Islet of Langerhans (tissue), 1 donor: ENCODE measurements at regions not wholly inside any gene's neighbourhood (a gene's known extent, or its start where the extent isn't known, plus 50 kb on each side); places are given as distances from the start of the nearest gene placed in this dataset.

ENCODE experiments used
- FAIRE-seq: peaks from one replicate; lab custom pipeline; 2011; peaks lifted over from hg19 to GRCh38; lab: Jason Lieb, UNC

DNA sequence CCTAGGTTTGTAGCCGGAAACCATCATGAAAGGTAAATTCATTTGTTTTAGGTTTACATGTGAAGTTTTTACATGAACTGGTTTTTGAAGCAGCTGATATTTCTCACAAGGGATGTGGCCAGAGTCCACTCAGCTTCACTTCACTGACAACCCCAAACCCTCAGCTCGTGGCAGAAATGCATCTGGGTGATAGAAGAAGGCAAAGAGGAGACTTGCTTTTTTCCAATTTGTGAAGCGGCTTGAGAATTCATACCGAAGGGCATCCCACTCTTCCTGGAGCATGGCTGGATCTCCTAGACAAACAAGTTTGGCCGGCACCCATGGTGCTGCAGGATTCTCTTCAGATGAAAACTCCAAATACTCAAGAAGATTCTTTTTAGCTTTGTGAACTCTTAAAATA, 392.8 kb upstream of the CNR1 start:
- FAIRE-seq: no peak

DNA sequence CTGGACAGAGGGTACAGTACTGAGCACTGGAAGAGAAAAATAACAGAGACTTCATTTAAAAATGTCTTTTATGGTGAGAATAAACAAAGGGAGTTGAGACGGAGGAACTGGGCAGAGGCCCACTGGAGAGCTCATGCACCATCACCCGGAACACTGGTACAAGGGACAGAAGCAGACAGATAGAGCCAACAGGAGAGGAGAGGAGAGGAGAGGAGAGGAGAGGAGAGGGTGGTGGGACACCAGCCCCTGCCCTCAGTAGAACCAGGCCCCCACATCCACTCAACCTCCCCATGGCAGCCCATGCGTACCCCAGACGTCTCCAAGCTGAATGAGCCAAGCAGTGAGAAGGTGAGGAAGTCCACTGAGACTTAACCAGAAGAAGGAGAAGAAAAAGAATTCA, 390.5 kb upstream of the CNR1 start:
- no peak for FAIRE-seq

- no peak for FAIRE-seq
Observed at GRCh38 chr6:88548891-88549505, 382.9 kb upstream of the CNR1 start.

DNA sequence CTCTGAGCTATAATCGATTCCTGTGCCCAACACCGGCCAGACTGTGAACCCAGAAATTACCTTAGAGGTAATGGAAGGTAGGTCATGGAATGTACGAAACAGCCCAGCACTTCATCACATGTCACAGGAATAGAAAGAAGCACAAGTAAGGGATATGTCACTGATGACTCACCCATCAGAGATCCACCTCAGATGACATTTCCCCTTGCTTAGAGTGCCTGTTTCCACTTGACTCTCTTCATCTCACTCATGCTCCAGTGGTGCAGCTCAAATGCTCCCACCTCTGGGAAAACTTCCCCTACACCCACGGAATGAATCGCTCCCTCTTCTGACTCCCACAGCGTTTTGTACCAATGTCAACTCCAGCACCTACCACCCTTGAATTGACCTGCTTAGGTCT, 381.6 kb upstream of the CNR1 start:
- no peak for FAIRE-seq

DNA sequence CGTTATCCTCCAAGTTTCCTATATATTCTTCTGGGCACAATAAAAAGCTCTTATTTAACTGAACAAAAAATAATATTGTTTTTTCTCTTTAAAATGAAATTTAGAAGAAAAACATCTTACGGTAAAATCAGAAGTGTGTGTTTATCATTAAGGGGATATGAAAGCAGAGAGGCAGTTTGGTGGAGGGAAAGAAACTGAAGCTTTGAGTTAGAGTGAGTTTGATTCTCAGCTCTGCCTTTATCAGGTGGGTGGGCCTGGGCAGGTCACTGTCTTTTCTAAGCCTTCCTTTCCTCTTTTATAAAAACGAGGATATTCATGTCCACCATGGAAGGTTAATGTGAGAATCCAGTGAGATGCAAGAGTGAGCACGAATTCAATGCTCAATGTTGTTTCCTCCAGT, 379.8 kb upstream of the CNR1 start:
- FAIRE-seq: no peak

GRCh38 chr6:88544986-88545612, 379.0 kb upstream of the CNR1 start:
- FAIRE-seq: no peak

DNA sequence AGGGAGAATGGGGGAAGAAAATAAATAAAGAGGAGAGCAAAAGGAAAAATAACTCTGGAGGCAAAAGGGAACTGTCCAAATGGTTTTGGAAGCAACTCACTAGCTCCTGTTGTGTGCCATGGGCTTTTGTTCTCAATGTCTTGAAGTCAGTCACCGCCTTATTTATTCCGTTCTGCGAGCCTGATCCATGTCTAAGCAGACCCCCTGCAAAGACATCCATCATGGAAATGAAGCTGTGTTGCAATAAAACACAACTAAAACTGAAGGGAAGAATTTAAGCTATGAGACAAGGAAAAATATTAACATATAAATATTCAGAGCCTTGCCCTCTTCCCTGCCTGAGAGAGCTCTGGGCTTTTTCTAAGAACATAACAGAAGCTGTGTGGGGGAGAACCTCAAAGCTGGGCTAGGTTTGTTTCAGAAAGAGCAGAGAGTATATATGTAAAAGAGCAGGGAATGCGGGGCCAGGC, 373.2 kb upstream of the CNR1 start:
- no peak for FAIRE-seq

GRCh38 chr6:88538840-88539239, 372.7 kb upstream of the CNR1 start:
- no peak for FAIRE-seq

GRCh38 chr6:88538130-88538706, 372.1 kb upstream of the CNR1 start:
- FAIRE-seq: no peak

- FAIRE-seq: no peak
Observed at GRCh38 chr6:88536071-88536625, 370.0 kb upstream of the CNR1 start.

GRCh38 chr6:88535306-88535705, 369.2 kb upstream of the CNR1 start:
- no peak for FAIRE-seq

- no peak for FAIRE-seq
Observed at GRCh38 chr6:88532241-88532860, 366.2 kb upstream of the CNR1 start.

- FAIRE-seq: no peak
Observed at GRCh38 chr6:88529726-88530125, 363.6 kb upstream of the CNR1 start.

DNA sequence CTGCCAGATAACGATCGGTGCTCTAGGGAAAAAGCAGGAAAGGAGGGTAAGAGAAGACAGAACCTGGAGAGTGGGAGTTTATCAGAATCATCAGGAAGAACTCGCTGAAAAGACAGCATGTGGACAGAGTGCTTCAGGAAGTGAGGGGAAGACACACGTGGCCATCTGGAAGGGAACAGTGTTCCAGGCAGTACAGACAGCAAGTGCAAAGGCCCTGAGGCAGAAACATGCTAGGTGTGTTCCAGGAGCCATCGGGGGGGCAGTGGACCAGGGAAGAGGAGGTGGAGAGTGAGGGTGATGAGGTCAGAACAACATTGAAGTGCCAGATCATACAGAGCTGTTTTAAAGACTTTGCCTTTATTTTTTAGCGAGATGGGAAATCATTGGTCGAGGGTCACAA, 354.3 kb upstream of the CNR1 start:
- FAIRE-seq: no peak

DNA sequence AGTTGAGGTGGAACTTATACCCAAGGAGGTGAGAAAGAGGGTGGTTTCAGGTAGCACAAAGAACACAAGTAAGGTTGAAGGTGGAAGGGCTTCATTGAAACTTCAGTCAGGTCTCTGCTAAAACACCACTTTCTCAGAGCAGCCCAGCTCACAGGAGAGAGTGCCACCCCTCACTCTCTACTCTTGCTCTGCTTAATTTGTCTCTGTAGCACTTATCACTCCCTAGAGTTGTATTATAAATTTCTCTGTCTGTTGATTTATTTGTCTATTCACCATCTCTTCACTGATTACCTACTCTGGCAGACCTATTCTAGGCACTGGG, 353.8 kb upstream of the CNR1 start:
- FAIRE-seq: no peak

DNA sequence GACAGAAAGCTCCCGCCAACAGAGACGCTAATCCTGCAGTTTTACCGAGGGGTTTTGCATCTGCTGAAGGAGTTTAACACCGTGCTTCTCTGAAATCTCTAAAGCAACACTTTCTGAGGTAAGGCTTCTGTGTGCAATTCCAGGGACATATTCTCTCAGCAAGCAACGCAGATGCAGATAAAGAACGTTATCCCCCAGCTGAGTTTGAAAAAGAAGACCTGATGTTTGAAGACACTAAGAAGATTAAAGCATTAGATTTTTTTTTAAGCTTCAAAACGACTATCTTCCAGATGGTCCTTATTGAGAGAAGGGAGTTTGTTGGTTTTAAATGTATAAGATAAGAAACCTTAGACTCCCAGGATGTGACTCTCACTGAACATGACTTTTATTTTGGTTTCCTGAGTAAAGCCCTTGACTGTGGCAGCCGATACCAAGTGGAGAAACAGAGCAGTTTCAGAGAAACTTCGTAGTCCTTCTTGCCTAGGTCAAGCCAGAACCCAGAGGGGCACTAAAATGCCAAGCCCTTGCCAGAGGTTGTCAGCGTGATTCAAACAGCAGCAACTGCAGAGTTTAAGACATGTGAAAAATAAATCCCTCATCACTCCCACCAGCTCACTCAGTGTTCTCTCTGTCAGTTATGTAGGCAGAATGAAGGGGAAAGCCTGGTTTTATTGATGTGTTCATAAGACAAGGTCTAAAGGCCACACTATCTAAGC, 353.3 kb upstream of the CNR1 start:
- FAIRE-seq: no peak

GRCh38 chr6:88517737-88518136, 351.6 kb upstream of the CNR1 start:
- FAIRE-seq: no peak

GRCh38 chr6:88513920-88514319, 347.8 kb upstream of the CNR1 start:
- FAIRE-seq: no peak

- FAIRE-seq: no peak
Observed at GRCh38 chr6:88513471-88513870, 347.3 kb upstream of the CNR1 start.

- no peak for FAIRE-seq
Observed at GRCh38 chr6:88512951-88513350, 346.8 kb upstream of the CNR1 start.

DNA sequence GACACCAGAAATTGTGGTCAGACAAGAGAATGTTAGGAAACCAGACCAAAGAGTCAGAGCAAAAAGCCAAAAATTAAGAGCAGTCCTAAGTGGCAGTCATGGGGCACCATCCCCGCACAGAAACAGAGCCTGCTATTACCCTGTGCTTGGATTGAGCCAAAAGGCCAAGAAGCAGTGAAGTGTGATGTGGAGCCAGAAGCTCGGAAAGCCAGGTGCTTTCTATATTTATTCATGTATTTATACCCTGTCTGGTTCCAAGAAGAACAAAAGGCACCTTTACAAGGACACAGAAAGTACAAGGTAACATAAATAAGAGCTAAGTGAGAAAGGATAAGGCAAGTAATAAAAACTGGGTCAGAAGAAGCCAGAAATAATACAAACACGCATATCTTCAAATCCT, 336.2 kb upstream of the CNR1 start:
- FAIRE-seq: no peak

DNA sequence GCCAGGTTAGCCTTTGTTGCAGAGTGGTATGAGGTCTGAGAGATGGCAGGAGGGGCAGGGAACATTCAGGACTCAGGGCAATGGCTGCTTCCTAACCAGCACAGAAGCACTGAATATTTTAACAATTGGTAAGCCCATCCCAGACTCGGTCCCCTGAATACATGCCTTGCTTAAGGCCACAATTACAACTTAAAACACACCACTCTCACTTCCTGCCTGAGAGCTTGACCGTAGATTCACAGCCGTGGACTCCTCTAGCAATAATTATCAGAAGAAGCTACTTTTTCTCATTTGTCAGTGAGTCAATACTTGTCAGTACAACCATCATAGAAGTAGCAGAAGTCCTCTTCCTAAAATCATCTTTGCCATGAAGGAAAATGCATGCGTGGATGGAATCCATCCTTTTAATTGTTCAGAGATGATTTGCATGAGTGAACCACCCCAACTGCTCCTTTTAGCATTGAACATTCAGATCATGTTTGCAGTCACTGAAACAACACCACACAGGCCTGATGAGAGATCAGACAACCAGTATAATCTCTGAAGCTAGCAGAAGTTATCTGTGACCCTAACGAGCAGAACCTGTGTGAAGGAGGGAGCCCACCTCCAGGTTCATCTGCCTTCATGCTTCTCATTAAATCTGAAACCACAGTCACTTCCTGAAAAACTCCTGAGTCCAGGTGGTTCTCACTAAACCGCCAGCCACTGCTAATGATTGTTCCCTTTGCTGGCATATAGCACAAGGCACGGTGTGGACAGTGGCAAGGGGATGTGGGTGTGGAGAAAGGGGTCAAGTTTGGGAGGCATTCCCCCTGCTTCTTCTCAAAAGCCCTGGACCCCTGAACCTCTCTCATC, 333.9 kb upstream of the CNR1 start:
- FAIRE-seq: no peak
